Small intestine (tissue), 7 donors: ENCODE measurements at regions not wholly inside any gene's neighbourhood (a gene's known extent, or its start where the extent isn't known, plus 50 kb on each side); places are given as distances from the start of the nearest gene placed in this dataset.

ENCODE experiments used
- DNase-seq, 2 donors: peaks; one replicate each; pipeline versions ENCODE4 v3.0.0 to v3.0.0-alpha.2; 2013
- FAIRE-seq: peaks from 2 replicates; lab custom pipeline; 2012; peaks lifted over from hg19 to GRCh38; lab: Jason Lieb, UNC
- H3K27ac ChIP-seq, 3 donors: one replicate each; pipeline ENCODE4 v1.5.1; 2013; ENCODE audit warnings: low read length in 2 of 3, mild to moderate bottlenecking in 2 of 3, control low read depth in 1 of 3, inconsistent platforms in 1 of 3, low read depth in 1 of 3, moderate library complexity in 1 of 3
- H3K27me3 ChIP-seq, 3 donors: one replicate each; pipeline ENCODE4 v1.6.1; 2013; ENCODE audit warnings: low read length in 3 of 3, inconsistent platforms in 1 of 3; ENCODE audit not compliant: control insufficient read depth in 3 of 3, insufficient read depth in 3 of 3
- H3K36me3 ChIP-seq, 3 donors: one replicate each; pipeline ENCODE4 v1.6.1; 2013; ENCODE audit warnings: low read length in 3 of 3, inconsistent platforms in 1 of 3, low read depth in 1 of 3, mild to moderate bottlenecking in 1 of 3, moderate library complexity in 1 of 3; ENCODE audit not compliant: control insufficient read depth in 3 of 3, insufficient read depth in 2 of 3
- H3K4me1 ChIP-seq, 3 donors: one replicate each; pipeline ENCODE4 v1.6.1; 2013; ENCODE audit warnings: low read length in 2 of 3, inconsistent platforms in 1 of 3, low read depth in 1 of 3, mild to moderate bottlenecking in 1 of 3, moderate library complexity in 1 of 3; ENCODE audit not compliant: control insufficient read depth in 3 of 3, insufficient read depth in 2 of 3
- H3K4me3 ChIP-seq, 3 donors: one replicate each; pipeline ENCODE4 v1.5.1; 2013; ENCODE audit warnings: low read length in 3 of 3, control low read depth in 1 of 3, inconsistent platforms in 1 of 3, low read depth in 1 of 3, mild to moderate bottlenecking in 1 of 3, moderate library complexity in 1 of 3
- H3K9me3 ChIP-seq, 2 donors: one replicate each; pipeline ENCODE4 v1.6.1; 2013; ENCODE audit warnings: low read depth in 1 of 2, low read length in 1 of 2; ENCODE audit not compliant: control insufficient read depth in 2 of 2, insufficient read depth in 1 of 2
- WGBS, 3 donors: extraction: QIAGEN DNeasy Blood & Tissue Kit; methylation state at CpG; one replicate each; pipeline ENCODE4 v1.1.7; 2013; 5-methylcytosine and 5-hydroxymethylcytosine counted together
- donor health status: healthy with polysubstance abuse.
- donor health status: control.
- donor health status: control.
- donor health status: Bipolar disorder and iron deficiency.
- donor health status: healthy.

GRCh38 chr3:164612751-164613150 lies 465.5 kb downstream of the SI start:
- no peak for FAIRE-seq

GRCh38 chr3:164608554-164609276 lies 469.6 kb downstream of the SI start:
- no peak overlapping the region for H3K4me3 ChIP-seq
- H3K4me1 ChIP-seq, result no peaks in the 10 kb centered on the region
- H3K27ac ChIP-seq, result no peak overlapping the region
- WGBS, 3 donors, result 58 to 79% (median 79%) methylated on average over 7 of the region's 7 CpGs
- DNase-seq (no peak), FAIRE-seq (no peak)
- H3K9me3 ChIP-seq, result no peaks in the 10 kb centered on the region
- H3K27me3 ChIP-seq, result no peaks in the 10 kb centered on the region
- no peaks in the 10 kb centered on the region for H3K36me3 ChIP-seq

More at GRCh38 chr3:164612751-164613150, 465.5 kb downstream of the SI start:
- no peaks in the 10 kb centered on the region for H3K9me3 ChIP-seq
- H3K27ac ChIP-seq, result no peak overlapping the region
- no peak for DNase-seq
- H3K4me3 ChIP-seq, result no peak overlapping the region
- H3K4me1 ChIP-seq, result no peaks in the 10 kb centered on the region
- H3K36me3 ChIP-seq, result no peaks in the 10 kb centered on the region
- no peaks in the 10 kb centered on the region for H3K27me3 ChIP-seq

- WGBS, 3 donors, result 56 to 60% (median 58%) methylated on average over 4 of the region's 4 CpGs
These were observed 473.6 kb downstream of the SI start for GRCh38 chr3:164604687-164605086.

GRCh38 chr3:164577667-164578210 lies 500.6 kb downstream of the SI start:
- no peaks in the 10 kb centered on the region for H3K9me3 ChIP-seq
- WGBS, 3 donors, result 58 to 83% (median 80%) methylated on average over 2 of the region's 2 CpGs
- no peak for FAIRE-seq

More at GRCh38 chr3:164604687-164605086, 473.6 kb downstream of the SI start:
- Histone ChIP-seq H3K4me1 (no peaks in the 10 kb centered on the region), H3K4me3 (no peak overlapping the region), H3K36me3 (no peaks in the 10 kb centered on the region), H3K9me3 (no peaks in the 10 kb centered on the region), H3K27me3 (no peaks in the 10 kb centered on the region), H3K27ac (no peak overlapping the region)
- FAIRE-seq, result no peak
- DNase-seq, result no peak

GRCh38 chr3:164572436-164572835 lies 505.9 kb downstream of the SI start:
- no peak overlapping the region for H3K4me3 ChIP-seq
- no peaks in the 10 kb centered on the region for H3K9me3 ChIP-seq
- H3K27ac ChIP-seq, result no peak overlapping the region
- WGBS, 3 donors, result 83 to 84% (median 84%) methylated on average over 4 of the region's 4 CpGs
- no peaks in the 10 kb centered on the region for H3K27me3 ChIP-seq
- no peak for DNase-seq
- FAIRE-seq, result no peak
- no peaks in the 10 kb centered on the region for H3K36me3 ChIP-seq
- H3K4me1 ChIP-seq, result no peaks in the 10 kb centered on the region

More at GRCh38 chr3:164577667-164578210, 500.6 kb downstream of the SI start:
- no peaks in the 10 kb centered on the region for H3K36me3 ChIP-seq
- no peak overlapping the region for H3K27ac ChIP-seq
- no peak overlapping the region for H3K4me3 ChIP-seq
- H3K27me3 ChIP-seq, result no peaks in the 10 kb centered on the region
- no peak for DNase-seq
- no peaks in the 10 kb centered on the region for H3K4me1 ChIP-seq

- FAIRE-seq, result no peak
- H3K4me1 ChIP-seq, result no peaks in the 10 kb centered on the region
- H3K9me3 ChIP-seq, result no peaks in the 10 kb centered on the region
- no peaks in the 10 kb centered on the region for H3K36me3 ChIP-seq
- H3K27ac ChIP-seq, result no peak overlapping the region
- no peak for DNase-seq
- no peak overlapping the region for H3K4me3 ChIP-seq
- no peaks in the 10 kb centered on the region for H3K27me3 ChIP-seq
These were observed 527.4 kb downstream of the SI start for GRCh38 chr3:164550857-164551256.

- H3K27me3 ChIP-seq, result no peaks in the 10 kb centered on the region
- H3K4me3 ChIP-seq, result no peak overlapping the region
- FAIRE-seq, result no peak
- no peak for DNase-seq
- WGBS, 3 donors, result 42 to 71% (median 56%) methylated on average over 2 of the region's 2 CpGs
- no peaks in the 10 kb centered on the region for H3K9me3 ChIP-seq
- H3K4me1 ChIP-seq, result no peaks in the 10 kb centered on the region
- H3K36me3 ChIP-seq, result no peaks in the 10 kb centered on the region
- H3K27ac ChIP-seq, result no peak overlapping the region
These were observed 539.1 kb downstream of the SI start for GRCh38 chr3:164539215-164539614.

- H3K9me3 ChIP-seq, result no peaks in the 10 kb centered on the region
- no peaks in the 10 kb centered on the region for H3K36me3 ChIP-seq
- no peak overlapping the region for H3K4me3 ChIP-seq
- FAIRE-seq, result no peak
- H3K27me3 ChIP-seq, result no peaks in the 10 kb centered on the region
- no peaks in the 10 kb centered on the region for H3K4me1 ChIP-seq
- H3K27ac ChIP-seq, result no peak overlapping the region
- no peak for DNase-seq
These were observed 540.8 kb downstream of the SI start for GRCh38 chr3:164537485-164537884.

GRCh38 chr3:164533275-164533674 lies 545.0 kb downstream of the SI start:
- Histone ChIP-seq H3K4me3 (no peak overlapping the region), H3K27me3 (no peaks in the 10 kb centered on the region), H3K9me3 (no peaks in the 10 kb centered on the region), H3K4me1 (no peaks in the 10 kb centered on the region), H3K36me3 (no peaks in the 10 kb centered on the region), H3K27ac (no peak overlapping the region)
- DNase-seq (no peak), FAIRE-seq (no peak)
- WGBS, 3 donors, result 16 to 64% (median 41%) methylated on average over 3 of the region's 3 CpGs
